ENCODE measurements at regions not wholly inside any gene's neighbourhood (a gene's known extent, or its start where the extent isn't known, plus 50 kb on each side); places are given as distances from the start of the nearest gene placed in this dataset.

DNA sequence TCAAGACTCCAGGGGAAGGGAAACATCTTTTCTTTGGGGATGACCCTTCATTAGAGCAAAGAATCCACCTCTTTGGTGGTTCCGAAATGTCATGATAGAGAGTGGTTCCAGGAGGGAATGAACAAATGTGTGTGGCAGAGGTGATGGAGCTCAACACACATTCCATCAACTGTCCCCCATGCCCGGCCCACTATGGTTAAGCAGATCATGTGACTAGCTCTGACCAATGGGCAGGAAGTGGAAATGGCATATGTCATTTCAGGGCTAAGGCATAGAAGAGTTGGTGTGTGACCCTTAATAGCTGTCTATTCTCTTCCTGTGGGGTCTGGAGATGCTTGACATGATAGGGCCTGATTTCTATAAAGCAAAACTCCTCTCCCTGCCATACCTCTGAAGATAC, 194.6 kb downstream of the GAS1 start:
- no peak overlapping the region for H3K4me3 ChIP-seq (ENCODE audit: severe bottlenecking)
- ATAC-seq (ENCODE audit: low read depth) (no peak), DNase-seq (ENCODE audit: low spot score) (no peak)
- TF ChIP-seq CTCF (IDR thresholded peaks at IDR 0.05; ENCODE audit: poor library complexity, severe bottlenecking), result no peak
- no peaks in the 10 kb centered on the region for H3K4me1 ChIP-seq (ENCODE audit: insufficient read depth, poor library complexity, severe bottlenecking)
- no peak overlapping the region for H3K27ac ChIP-seq (ENCODE audit: poor library complexity, severe bottlenecking)
- H3K9me3 ChIP-seq (ENCODE audit: severe bottlenecking), result no peaks in the 10 kb centered on the region
- no peaks in the 10 kb centered on the region for H3K27me3 ChIP-seq (ENCODE audit: insufficient read depth, poor library complexity, severe bottlenecking)
- no peaks in the 10 kb centered on the region for H3K36me3 ChIP-seq (ENCODE audit: low read depth)

GRCh38 chr9:86751956-86752355, 195.3 kb downstream of the GAS1 start:
- H3K27ac ChIP-seq (ENCODE audit: poor library complexity, severe bottlenecking), result no peak overlapping the region
- no peak for ATAC-seq (ENCODE audit: low read depth)

DNA sequence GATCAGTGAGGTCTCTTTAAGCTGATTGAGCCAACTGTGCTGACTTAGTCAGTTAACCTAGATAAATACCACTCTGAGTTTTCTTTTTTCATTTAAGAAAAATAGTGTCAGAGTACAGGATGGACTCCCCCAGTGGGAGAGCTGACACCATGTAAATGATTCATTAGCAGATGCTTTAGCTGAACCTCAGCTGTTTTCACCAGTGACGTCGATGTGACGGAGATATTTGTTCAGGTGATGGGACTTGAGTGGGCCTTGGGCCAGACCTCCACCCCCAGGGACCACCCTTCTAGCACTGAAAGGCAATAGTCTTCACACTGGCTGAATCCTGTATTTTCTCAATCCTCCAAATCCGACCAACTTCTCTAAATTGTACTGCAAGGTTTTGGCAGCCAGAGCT, 196.1 kb downstream of the GAS1 start:
- H3K27ac ChIP-seq (ENCODE audit: poor library complexity, severe bottlenecking), result no peak overlapping the region
- H3K36me3 ChIP-seq (ENCODE audit: low read depth), result no peaks in the 10 kb centered on the region
- DNase-seq (ENCODE audit: low spot score) (no peak), ATAC-seq (ENCODE audit: low read depth) (no peak)
- H3K4me3 ChIP-seq (ENCODE audit: severe bottlenecking), result no peak overlapping the region
- TF ChIP-seq CTCF (IDR thresholded peaks at IDR 0.05; ENCODE audit: poor library complexity, severe bottlenecking), result no peak
- H3K4me1 ChIP-seq (ENCODE audit: insufficient read depth, poor library complexity, severe bottlenecking), result no peaks in the 10 kb centered on the region
- no peaks in the 10 kb centered on the region for H3K27me3 ChIP-seq (ENCODE audit: insufficient read depth, poor library complexity, severe bottlenecking)
- no peaks in the 10 kb centered on the region for H3K9me3 ChIP-seq (ENCODE audit: severe bottlenecking)

More at GRCh38 chr9:86751956-86752355, 195.3 kb downstream of the GAS1 start:
- Histone ChIP-seq H3K27me3 (ENCODE audit: insufficient read depth, poor library complexity, severe bottlenecking) (no peaks in the 10 kb centered on the region), H3K9me3 (ENCODE audit: severe bottlenecking) (no peaks in the 10 kb centered on the region), H3K4me1 (ENCODE audit: insufficient read depth, poor library complexity, severe bottlenecking) (no peaks in the 10 kb centered on the region), H3K36me3 (ENCODE audit: low read depth) (no peaks in the 10 kb centered on the region), H3K4me3 (ENCODE audit: severe bottlenecking) (no peak overlapping the region)
- DNase-seq (ENCODE audit: low spot score), result no peak
- no peak for TF ChIP-seq CTCF (IDR thresholded peaks at IDR 0.05; ENCODE audit: poor library complexity, severe bottlenecking)

GRCh38 chr9:86749894-86750255, 197.4 kb downstream of the GAS1 start:
- no peak for ATAC-seq (ENCODE audit: low read depth)

More at GRCh38 chr9:86749894-86750255, 197.4 kb downstream of the GAS1 start:
- H3K27me3 ChIP-seq (ENCODE audit: insufficient read depth, poor library complexity, severe bottlenecking), result no peaks in the 10 kb centered on the region
- no peaks in the 10 kb centered on the region for H3K9me3 ChIP-seq (ENCODE audit: severe bottlenecking)
- no peak overlapping the region for H3K4me3 ChIP-seq (ENCODE audit: severe bottlenecking)
- DNase-seq (ENCODE audit: low spot score), result no peak
- no peaks in the 10 kb centered on the region for H3K4me1 ChIP-seq (ENCODE audit: insufficient read depth, poor library complexity, severe bottlenecking)
- TF ChIP-seq CTCF (IDR thresholded peaks at IDR 0.05; ENCODE audit: poor library complexity, severe bottlenecking), result no peak
- H3K36me3 ChIP-seq (ENCODE audit: low read depth), result no peaks in the 10 kb centered on the region
- H3K27ac ChIP-seq (ENCODE audit: poor library complexity, severe bottlenecking), result no peak overlapping the region
